Prostate gland (tissue), 2 donors: ENCODE measurements at regions not wholly inside any gene's neighbourhood (a gene's known extent, or its start where the extent isn't known, plus 50 kb on each side); places are given as distances from the start of the nearest gene placed in this dataset.

Experiments
- CTCF ChIP-seq, 4 experiments: fragments of 200-600 bp in 2 of 4; fragments of 450-650 bp in 2 of 4; sonication (generic) in 2 of 4; IDR thresholded peaks; 1 replicate in 3 of 4; 2 replicates in 1 of 4; pipeline ENCODE4 v1.5.1; 2016 to 2019; ENCODE audit warnings: antibody characterized with exemption in 4 of 4, mild to moderate bottlenecking in 2 of 4, moderate library complexity in 2 of 4
- POLR2A ChIP-seq: fragments of 450-650 bp; IDR thresholded peaks from one replicate; pipeline ENCODE4 v1.6.1; 2016; ENCODE audit warnings: antibody characterized with exemption, mild to moderate bottlenecking

GRCh38 chr15:81880833-81881232, 165.0 kb downstream of the MEX3B start:
- TF ChIP-seq CTCF (IDR thresholded peaks at IDR 0.05): no peak
- no peak for TF ChIP-seq POLR2A
